Forelimb muscle (tissue), 1 donor: ENCODE measurements at regions not wholly inside any gene's neighbourhood (a gene's known extent, or its start where the extent isn't known, plus 50 kb on each side); places are given as distances from the start of the nearest gene placed in this dataset.

Experiments
- DNase-seq: peaks from one replicate; pipeline ENCODE4 v3.0.0-alpha.2; 2013; ENCODE audit warnings: low read depth

- DNase-seq = peak; percentile 99
Observed at GRCh38 chr2:43086451-43087221, 139.8 kb downstream of the ZFP36L2 start.

GRCh38 chr2:43085929-43086328, 140.5 kb downstream of the ZFP36L2 start:
- no peak for DNase-seq

- DNase-seq = no peak
Observed at GRCh38 chr2:43085505-43085904, 140.9 kb downstream of the ZFP36L2 start.

- DNase-seq = peak; percentile 84
Observed at GRCh38 chr2:43084699-43085091, 141.7 kb downstream of the ZFP36L2 start.

GRCh38 chr2:43083710-43084698, 142.4 kb downstream of the ZFP36L2 start:
- DNase-seq = no peak

- no peak for DNase-seq
Observed at GRCh38 chr2:43082903-43083677, 143.3 kb downstream of the ZFP36L2 start.

- no peak for DNase-seq
Observed at GRCh38 chr2:43082111-43082894, 144.1 kb downstream of the ZFP36L2 start.

- no peak for DNase-seq
Observed at GRCh38 chr2:43081131-43081765, 145.2 kb downstream of the ZFP36L2 start.

GRCh38 chr2:43080571-43081021, 145.8 kb downstream of the ZFP36L2 start:
- DNase-seq = no peak

GRCh38 chr2:43078781-43079755, 147.3 kb downstream of the ZFP36L2 start:
- no peak for DNase-seq

- DNase-seq = no peak
Observed at GRCh38 chr2:43078301-43078700, 148.1 kb downstream of the ZFP36L2 start.

- no peak for DNase-seq
Observed at GRCh38 chr2:43077876-43078275, 148.5 kb downstream of the ZFP36L2 start.

- no peak for DNase-seq
Observed at GRCh38 chr2:43076676-43077075, 149.7 kb downstream of the ZFP36L2 start.

GRCh38 chr2:43075811-43076585, 150.4 kb downstream of the ZFP36L2 start:
- DNase-seq = no peak

GRCh38 chr2:43075054-43075593, 151.3 kb downstream of the ZFP36L2 start:
- peak; percentile 89 for DNase-seq

- no peak for DNase-seq
Observed at GRCh38 chr2:43074592-43075053, 151.8 kb downstream of the ZFP36L2 start.

- DNase-seq = no peak
Observed at GRCh38 chr2:43074052-43074451, 152.4 kb downstream of the ZFP36L2 start.

GRCh38 chr2:43073401-43073825, 153.0 kb downstream of the ZFP36L2 start:
- DNase-seq = no peak
